GM23248 (cell line): ENCODE measurements at regions not wholly inside any gene's neighbourhood (a gene's known extent, or its start where the extent isn't known, plus 50 kb on each side); places are given as distances from the start of the nearest gene placed in this dataset.
"Not testable (repeated sequence)": the region's sequence is repeated elsewhere in the genome, so short reads cannot be mapped to it uniquely, and the experiment has no call there.

Experiments
- EZH2 ChIP-seq: fragments of 200-600 bp; sonication (generic); IDR thresholded peaks from 2 replicates; pipeline ENCODE4 v1.6.1; 2018; ENCODE audit warnings: antibody characterized with exemption, mild to moderate bottlenecking; ENCODE audit not compliant: insufficient read depth, poor library complexity, severe bottlenecking
- EZH2phosphoT487 ChIP-seq: fragments of 200-600 bp; sonication (generic); IDR thresholded peaks from 2 replicates; pipeline ENCODE4 v1.6.1; 2018; ENCODE audit warnings: antibody characterized with exemption, moderate library complexity, mild to moderate bottlenecking, low read depth; ENCODE audit not compliant: insufficient read depth

DNA sequence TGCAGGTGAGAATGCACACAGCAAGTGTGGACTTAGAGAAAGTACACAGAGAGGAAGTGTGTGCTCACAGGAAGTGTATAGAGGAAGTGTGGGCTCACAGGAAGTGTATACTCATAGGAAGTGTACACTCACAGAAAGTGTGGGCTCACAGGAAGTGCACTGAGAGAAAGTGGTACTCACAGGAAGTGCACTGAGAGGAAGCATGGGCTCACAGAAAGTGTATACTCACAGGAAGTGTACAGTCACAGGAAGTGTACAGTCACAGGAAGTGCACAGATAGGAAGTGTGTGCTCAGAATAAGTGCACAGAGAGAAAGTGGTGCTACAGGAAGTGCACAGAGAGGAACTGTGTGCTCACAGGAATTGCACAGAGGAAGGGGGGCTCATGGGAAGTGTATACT lies 87.1 kb downstream of the ATP6V0E2 start:
- not testable (repeated sequence) for TF ChIP-seq EZH2phosphoT487, EZH2
